Ovary (tissue), 7 donors: ENCODE measurements at regions not wholly inside any gene's neighbourhood (a gene's known extent, or its start where the extent isn't known, plus 50 kb on each side); places are given as distances from the start of the nearest gene placed in this dataset.
A peak's percentile ranks its signal among the peaks of the same experiment; 100 is the strongest.

Experiments used
- DNase-seq, 5 donors: peaks; one replicate each; pipeline ENCODE4 v3.0.0-alpha.2; 2019 to 2020
- H3K27ac ChIP-seq, 2 donors: fragments of 200-600 bp; one replicate each; pipeline versions ENCODE4 v1.5.1 to v1.8.0; 2019 to 2022
- H3K27me3 ChIP-seq: fragments of 200-600 bp; one replicate; pipeline ENCODE4 v1.8.0; 2022
- H3K36me3 ChIP-seq: fragments of 200-600 bp; sonication (generic); one replicate; pipeline ENCODE4 v1.5.1; 2019
- H3K4me1 ChIP-seq: one replicate; pipeline ENCODE4 v1.8.1; 2013; ENCODE audit warnings: mild to moderate bottlenecking, moderate library complexity; ENCODE audit not compliant: insufficient read depth
- H3K4me3 ChIP-seq: fragments of 200-600 bp; sonication (generic); one replicate; pipeline ENCODE4 v1.5.1; 2017
- H3K9me3 ChIP-seq, 2 donors: fragments of 200-600 bp in 1 of 2; sonication (generic) in 1 of 2; one replicate each; pipeline versions ENCODE4 v1.5.1 to v1.8.1; 2013 to 2019; ENCODE audit warnings: mild to moderate bottlenecking in 1 of 2, moderate library complexity in 1 of 2
- CTCF ChIP-seq, 3 donors: fragments of 450-650 bp in 2 of 3; fragments of 200-600 bp in 1 of 3; IDR thresholded peaks; one replicate each; pipeline versions ENCODE4 v1.5.1 to v1.8.0; 2016 to 2022; ENCODE audit warnings: antibody characterized with exemption in 3 of 3, mild to moderate bottlenecking in 1 of 3
- EP300 ChIP-seq: sonication (generic); formaldehyde crosslinking; IDR thresholded peaks from one replicate; pipeline ENCODE4 v1.6.1; 2017; ENCODE audit warnings: antibody characterized with exemption
- POLR2A ChIP-seq: fragments of 450-650 bp; IDR thresholded peaks from one replicate; pipeline ENCODE4 v1.6.1; 2017; ENCODE audit warnings: antibody characterized with exemption, mild to moderate bottlenecking, moderate library complexity
- WGBS, 3 donors: extraction: QIAGEN DNeasy Blood & Tissue Kit in 1 of 3; methylation state at CpG; one replicate each; pipeline versions ENCODE4 v1.1.5 to v1.1.7; 2013 to 2017; 5-methylcytosine and 5-hydroxymethylcytosine counted together
- intact Hi-C, 4 donors: fragments of 100-400 bp; cut with DNase I; formaldehyde crosslinking; loops; one replicate each; pipeline versions ENCODE4 v1.11.0 to v1.15.1; 2022 to 2023
- donor health status: DM: no; HTN: no; CAD: no; lungs with moderate emphysema.
- donor health status: DM: no; HTN: no; CAD: no.
- donor health status: Bipolar disorder and iron deficiency.
- donor health status: DM: no; HTN: no; CAD: no.
- donor health status: DM: yes; HTN: yes; CAD: no.

- H3K27ac ChIP-seq = no peak overlapping the region
- no peak overlapping the region for H3K4me3 ChIP-seq
- no peak for DNase-seq
- 81 to 90% (median 87%) methylated on average over 6 of the region's 6 CpGs for whole genome bisulfite sequencing, 3 donors
- H3K27me3 ChIP-seq = no peaks in the 10 kb centered on the region
- intact Hi-C loops = no loop called here
- no peaks in the 10 kb centered on the region for H3K36me3 ChIP-seq
- no peak for TF ChIP-seq POLR2A
- no peak for TF ChIP-seq CTCF (IDR thresholded peaks at IDR 0.05)
- TF ChIP-seq EP300 = no peak
- no peaks in the 10 kb centered on the region for H3K4me1 ChIP-seq
- H3K9me3 ChIP-seq = no peaks in the 10 kb centered on the region
Measured at GRCh38 chr21:35510957-35511695, 462.0 kb upstream of the RUNX1 start.

GRCh38 chr21:35510294-35510693 lies 461.2 kb upstream of the RUNX1 start:
- TF ChIP-seq POLR2A = no peak
- no peak for TF ChIP-seq EP300
- no peak for TF ChIP-seq CTCF (IDR thresholded peaks at IDR 0.05)
- no peaks in the 10 kb centered on the region for H3K9me3 ChIP-seq
- H3K4me1 ChIP-seq = peaks cover 2% of the 10 kb centered on the region
- DNase-seq = no peak
- WGBS, 3 donors = 89 to 97% (median 93%) methylated on average over 2 of the region's 2 CpGs
- no peak overlapping the region for H3K4me3 ChIP-seq
- no peaks in the 10 kb centered on the region for H3K36me3 ChIP-seq
- H3K27ac ChIP-seq = no peak overlapping the region
- intact Hi-C loops = no loop called here
- no peaks in the 10 kb centered on the region for H3K27me3 ChIP-seq

GRCh38 chr21:35509001-35509704 lies 460.1 kb upstream of the RUNX1 start:
- no peak overlapping the region for H3K27ac ChIP-seq
- WGBS, 3 donors = 83 to 91% (median 87%) methylated on average over 5 of the region's 5 CpGs
- H3K9me3 ChIP-seq = no peaks in the 10 kb centered on the region
- H3K27me3 ChIP-seq = no peaks in the 10 kb centered on the region
- no peaks in the 10 kb centered on the region for H3K36me3 ChIP-seq
- peaks cover 3% of the 10 kb centered on the region for H3K4me1 ChIP-seq
- no peak overlapping the region for H3K4me3 ChIP-seq
- TF ChIP-seq EP300 (no peak), POLR2A (no peak), CTCF (IDR thresholded peaks at IDR 0.05) (no peak)
- intact Hi-C loops = no loop called here
- DNase-seq = no peak

GRCh38 chr21:35508139-35508888 lies 459.2 kb upstream of the RUNX1 start:
- Histone ChIP-seq H3K36me3 (no peaks in the 10 kb centered on the region), H3K4me1 (peaks cover 9% of the 10 kb centered on the region), H3K9me3 (no peaks in the 10 kb centered on the region), H3K4me3 (no peak overlapping the region), H3K27ac (no peak overlapping the region), H3K27me3 (no peaks in the 10 kb centered on the region)
- no peak for TF ChIP-seq EP300
- no peak for TF ChIP-seq CTCF (IDR thresholded peaks at IDR 0.05)
- TF ChIP-seq POLR2A = no peak
- 80 to 83% (median 82%) methylated on average over 8 of the region's 8 CpGs for WGBS, 3 donors
- intact Hi-C loops = no loop called here
- DNase-seq = peak in 1 of 5 donors; percentile 32
